Spleen (tissue), 7 donors: ENCODE measurements at regions not wholly inside any gene's neighbourhood (a gene's known extent, or its start where the extent isn't known, plus 50 kb on each side); places are given as distances from the start of the nearest gene placed in this dataset.

Source experiments
- POLR2A ChIP-seq, 3 donors: fragments of 450-650 bp; IDR thresholded peaks; one replicate each; pipeline ENCODE4 v1.5.1; 2017; ENCODE audit warnings: antibody characterized with exemption in 3 of 3, mild to moderate bottlenecking in 1 of 3
- POLR2AphosphoS5 ChIP-seq, 3 donors: sonication (generic); formaldehyde crosslinking; IDR thresholded peaks; one replicate each; pipeline ENCODE4 v1.5.1; 2017; ENCODE audit warnings: antibody characterized with exemption in 3 of 3
- TF ChIP-seq, protein P1 (sequence below), 11 experiments: fragments of 200-600 bp in 7 of 11; fragments of 450-650 bp in 4 of 11; sonication (generic) in 4 of 11; IDR thresholded peaks in 8 of 11; conservative IDR thresholded peaks in 3 of 11; 1 replicate in 7 of 11; 2 replicates in 4 of 11; pipeline versions ENCODE4 v1.4.0 to v1.8.0; 2016 to 2021; ENCODE audit warnings: antibody characterized with exemption in 11 of 11, inconsistent platforms in 4 of 11, mild to moderate bottlenecking in 1 of 11
- donor health status: DM: no; HTN: no; CAD: no; lungs with moderate emphysema.
- donor health status: DM: no; HTN: no; CAD: no.
- donor health status: DM: no; HTN: no; CAD: no.

DNA sequence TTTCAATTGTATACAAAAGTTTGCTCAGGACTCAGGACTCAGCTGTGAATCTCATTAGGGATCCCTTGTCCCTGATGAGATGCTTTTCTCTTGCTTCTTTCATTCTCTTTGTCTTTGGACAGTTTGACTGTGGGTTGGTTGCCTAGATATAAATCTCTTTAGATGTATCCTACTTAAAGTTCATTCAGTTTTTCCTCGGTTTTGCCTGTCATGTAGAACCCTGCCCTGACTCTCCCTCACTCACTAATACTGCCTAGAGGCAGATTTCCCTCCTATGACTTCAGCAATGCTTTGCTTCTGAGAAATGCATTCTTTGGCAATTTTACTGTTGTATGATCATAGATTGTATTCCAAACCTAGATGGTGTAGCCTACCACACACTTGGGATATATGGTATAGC is 421.4 kb upstream of the TCF4 start:
- TF ChIP-seq, protein P1, sequence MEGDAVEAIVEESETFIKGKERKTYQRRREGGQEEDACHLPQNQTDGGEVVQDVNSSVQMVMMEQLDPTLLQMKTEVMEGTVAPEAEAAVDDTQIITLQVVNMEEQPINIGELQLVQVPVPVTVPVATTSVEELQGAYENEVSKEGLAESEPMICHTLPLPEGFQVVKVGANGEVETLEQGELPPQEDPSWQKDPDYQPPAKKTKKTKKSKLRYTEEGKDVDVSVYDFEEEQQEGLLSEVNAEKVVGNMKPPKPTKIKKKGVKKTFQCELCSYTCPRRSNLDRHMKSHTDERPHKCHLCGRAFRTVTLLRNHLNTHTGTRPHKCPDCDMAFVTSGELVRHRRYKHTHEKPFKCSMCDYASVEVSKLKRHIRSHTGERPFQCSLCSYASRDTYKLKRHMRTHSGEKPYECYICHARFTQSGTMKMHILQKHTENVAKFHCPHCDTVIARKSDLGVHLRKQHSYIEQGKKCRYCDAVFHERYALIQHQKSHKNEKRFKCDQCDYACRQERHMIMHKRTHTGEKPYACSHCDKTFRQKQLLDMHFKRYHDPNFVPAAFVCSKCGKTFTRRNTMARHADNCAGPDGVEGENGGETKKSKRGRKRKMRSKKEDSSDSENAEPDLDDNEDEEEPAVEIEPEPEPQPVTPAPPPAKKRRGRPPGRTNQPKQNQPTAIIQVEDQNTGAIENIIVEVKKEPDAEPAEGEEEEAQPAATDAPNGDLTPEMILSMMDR (IDR thresholded peaks at IDR 0.05 in 8 of 11, conservative IDR thresholded peaks at IDR 0.05 in 3 of 11) = no peak
- no peak for TF ChIP-seq POLR2AphosphoS5 (IDR thresholded peaks at IDR 0.05)
- no peak for TF ChIP-seq POLR2A (IDR thresholded peaks at IDR 0.05)
